RWPE2 (cell line): ENCODE measurements at regions not wholly inside any gene's neighbourhood (a gene's known extent, or its start where the extent isn't known, plus 50 kb on each side); places are given as distances from the start of the nearest gene placed in this dataset.

Experiments
- ATAC-seq: fragments of 200-7000 bp; cut with Tn5 transposase; 3 replicates; pipeline ENCODE4 v1.9.1; 2021; ENCODE audit warnings: low read depth
- DNase-seq: peaks from one replicate; pipeline ENCODE4 v3.0.0-alpha.2; 2020; ENCODE audit warnings: low spot score
- H3K27ac ChIP-seq: fragments of 450-650 bp; 2 replicates; pipeline ENCODE4 v1.5.1; 2017; ENCODE audit warnings: mild to moderate bottlenecking; ENCODE audit not compliant: poor library complexity, severe bottlenecking
- H3K27me3 ChIP-seq: fragments of 250-450 bp; sonication (Bioruptor Pico); 2 replicates; pipeline ENCODE4 v1.5.1; 2021; ENCODE audit warnings: mild to moderate bottlenecking, moderate library complexity; ENCODE audit not compliant: insufficient read depth, poor library complexity, severe bottlenecking
- H3K36me3 ChIP-seq: fragments of 250-450 bp; sonication (Bioruptor Pico); 2 replicates; pipeline ENCODE4 v1.5.1; 2020; ENCODE audit warnings: low read depth, mild to moderate bottlenecking, moderate library complexity
- H3K4me1 ChIP-seq: fragments of 250-450 bp; sonication (Bioruptor Pico); 2 replicates; pipeline ENCODE4 v1.5.1; 2021; ENCODE audit warnings: mild to moderate bottlenecking, moderate library complexity; ENCODE audit not compliant: insufficient read depth, poor library complexity, severe bottlenecking
- H3K4me3 ChIP-seq: fragments of 250-450 bp; sonication (Bioruptor Pico); 2 replicates; pipeline ENCODE4 v1.5.1; 2021; ENCODE audit warnings: mild to moderate bottlenecking, moderate library complexity; ENCODE audit not compliant: severe bottlenecking
- H3K9me3 ChIP-seq: fragments of 250-450 bp; sonication (Bioruptor Pico); 2 replicates; pipeline ENCODE4 v1.5.1; 2021; ENCODE audit warnings: mild to moderate bottlenecking, moderate library complexity; ENCODE audit not compliant: severe bottlenecking
- CTCF ChIP-seq: fragments of 450-650 bp; IDR thresholded peaks from one replicate; pipeline ENCODE4 v1.5.1; 2017; ENCODE audit warnings: mild to moderate bottlenecking, moderate library complexity; ENCODE audit not compliant: poor library complexity, severe bottlenecking

DNA sequence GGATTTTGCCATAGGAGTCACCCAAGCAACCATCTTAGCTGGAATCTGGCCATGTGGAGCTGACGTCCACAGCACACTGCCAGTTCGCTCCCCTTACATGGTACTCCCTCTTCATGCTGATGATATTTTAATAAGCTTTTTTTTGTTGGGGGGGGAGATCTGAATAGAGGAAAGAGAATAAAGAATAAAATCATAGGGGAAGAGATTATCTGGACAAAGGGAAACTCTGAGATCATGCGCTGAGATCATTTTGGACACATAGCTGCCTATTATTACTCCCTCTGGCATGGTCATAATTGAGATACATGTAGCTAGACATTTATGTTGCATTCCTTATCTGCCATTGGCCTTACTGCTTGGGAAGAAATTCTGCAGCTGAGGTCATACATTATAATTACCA lies 282.7 kb downstream of the HTR7 start:
- peaks cover 7% of the 10 kb centered on the region for H3K4me1 ChIP-seq
- no peaks in the 10 kb centered on the region for H3K9me3 ChIP-seq
- H3K27me3 ChIP-seq = no peaks in the 10 kb centered on the region
- H3K27ac ChIP-seq = no peak overlapping the region
- H3K36me3 ChIP-seq = no peaks in the 10 kb centered on the region
- DNase-seq (no peak), ATAC-seq (no peak)
- TF ChIP-seq CTCF = no peak
- H3K4me3 ChIP-seq = no peak overlapping the region

GRCh38 chr10:90577569-90577968 lies 280.3 kb downstream of the HTR7 start:
- no peak for ATAC-seq
- no peak for TF ChIP-seq CTCF

DNA sequence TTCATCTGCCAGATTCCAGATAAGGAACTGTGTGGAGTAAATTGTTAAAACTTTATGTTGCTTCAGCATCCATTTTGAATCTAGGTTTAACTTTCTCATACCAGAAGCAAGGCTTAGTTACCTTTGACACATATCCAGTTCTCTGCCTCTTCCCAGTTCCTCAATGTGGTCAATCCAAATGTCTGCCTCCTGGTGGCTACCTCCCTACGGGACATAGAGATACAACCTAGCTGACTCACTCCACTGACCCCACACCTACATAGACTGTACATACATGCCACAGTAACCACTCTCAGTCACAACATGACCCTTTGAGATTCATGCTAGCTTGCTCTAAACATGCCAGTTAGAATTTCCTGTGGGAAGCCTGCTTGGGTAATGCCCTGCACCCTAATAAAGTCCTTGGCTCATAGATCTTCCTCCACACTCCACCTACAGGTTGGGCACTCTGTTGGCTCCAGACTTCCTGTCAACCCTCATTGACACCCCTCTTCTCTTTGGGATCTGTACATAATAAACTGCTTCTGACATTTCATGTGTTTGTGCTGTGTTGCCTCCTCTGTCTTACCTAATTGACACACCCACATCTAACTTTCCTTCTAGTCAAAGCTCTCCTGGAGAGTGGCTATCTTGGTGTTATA lies 278.1 kb downstream of the HTR7 start:
- H3K4me1 ChIP-seq = peaks cover 7% of the 10 kb centered on the region
- no peaks in the 10 kb centered on the region for H3K9me3 ChIP-seq
- DNase-seq (no peak), ATAC-seq (peak; percentile 79)
- H3K4me3 ChIP-seq = no peak overlapping the region
- peak; percentile 34 for TF ChIP-seq CTCF
- H3K27ac ChIP-seq = no peak overlapping the region
- H3K27me3 ChIP-seq = no peaks in the 10 kb centered on the region
- no peaks in the 10 kb centered on the region for H3K36me3 ChIP-seq

More at GRCh38 chr10:90577569-90577968, 280.3 kb downstream of the HTR7 start:
- peaks cover 7% of the 10 kb centered on the region for H3K4me1 ChIP-seq
- no peaks in the 10 kb centered on the region for H3K27me3 ChIP-seq
- no peak overlapping the region for H3K27ac ChIP-seq
- DNase-seq = no peak
- no peaks in the 10 kb centered on the region for H3K36me3 ChIP-seq
- H3K4me3 ChIP-seq = no peak overlapping the region
- no peaks in the 10 kb centered on the region for H3K9me3 ChIP-seq

DNA sequence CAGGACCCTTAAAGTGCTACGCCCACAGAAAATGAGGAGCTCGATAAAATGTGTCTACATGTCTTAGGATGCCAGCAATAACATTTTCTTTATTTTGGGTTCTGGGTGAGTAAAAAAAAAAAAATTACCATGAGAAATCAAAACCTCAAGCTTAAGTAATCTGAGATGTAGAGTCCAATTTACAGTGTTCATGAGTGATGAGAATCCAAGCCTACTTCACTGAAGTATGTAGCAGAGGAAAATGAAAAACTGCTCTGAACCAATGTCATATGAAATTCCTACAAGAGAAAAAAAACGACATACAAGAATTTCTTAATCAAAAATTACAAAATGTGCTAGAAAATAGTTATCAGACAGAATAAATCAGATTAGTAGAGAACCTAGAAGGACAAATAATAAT lies 274.4 kb downstream of the HTR7 start:
- no peak for DNase-seq

More for the DNA sequence above, 274.4 kb downstream of the HTR7 start:
- H3K27me3 ChIP-seq = no peaks in the 10 kb centered on the region
- no peak overlapping the region for H3K27ac ChIP-seq
- no peaks in the 10 kb centered on the region for H3K36me3 ChIP-seq
- peaks cover 17% of the 10 kb centered on the region for H3K4me1 ChIP-seq
- H3K9me3 ChIP-seq = no peaks in the 10 kb centered on the region
- TF ChIP-seq CTCF = no peak
- ATAC-seq = no peak
- H3K4me3 ChIP-seq = no peak overlapping the region
